ENCODE measurements at regions not wholly inside any gene's neighbourhood (a gene's known extent, or its start where the extent isn't known, plus 50 kb on each side); places are given as distances from the start of the nearest gene placed in this dataset.

DNA sequence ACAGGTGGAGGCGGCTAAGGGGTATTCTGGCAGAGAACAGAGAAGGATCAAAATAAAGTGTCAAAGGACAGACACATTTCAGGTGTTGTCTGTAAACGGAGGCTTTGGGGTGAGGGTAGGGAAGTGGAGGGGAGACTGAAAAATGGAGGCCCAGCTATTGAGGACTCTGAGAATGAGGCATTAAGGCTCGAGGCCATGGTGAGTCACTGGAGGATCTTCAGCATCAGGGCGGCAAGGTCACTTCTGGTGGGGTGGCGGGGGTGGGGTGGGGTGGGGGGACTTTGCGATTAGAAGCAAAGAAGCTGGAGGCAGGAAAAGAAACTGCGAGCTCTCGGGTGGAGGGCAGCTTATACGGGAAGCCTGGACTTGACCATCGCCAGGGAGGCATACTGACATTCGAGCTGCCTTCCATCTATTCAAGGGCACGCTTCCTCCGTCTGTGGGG lies 58.4 kb upstream of the PCGF5 start:
- TF ChIP-seq, protein P1, sequence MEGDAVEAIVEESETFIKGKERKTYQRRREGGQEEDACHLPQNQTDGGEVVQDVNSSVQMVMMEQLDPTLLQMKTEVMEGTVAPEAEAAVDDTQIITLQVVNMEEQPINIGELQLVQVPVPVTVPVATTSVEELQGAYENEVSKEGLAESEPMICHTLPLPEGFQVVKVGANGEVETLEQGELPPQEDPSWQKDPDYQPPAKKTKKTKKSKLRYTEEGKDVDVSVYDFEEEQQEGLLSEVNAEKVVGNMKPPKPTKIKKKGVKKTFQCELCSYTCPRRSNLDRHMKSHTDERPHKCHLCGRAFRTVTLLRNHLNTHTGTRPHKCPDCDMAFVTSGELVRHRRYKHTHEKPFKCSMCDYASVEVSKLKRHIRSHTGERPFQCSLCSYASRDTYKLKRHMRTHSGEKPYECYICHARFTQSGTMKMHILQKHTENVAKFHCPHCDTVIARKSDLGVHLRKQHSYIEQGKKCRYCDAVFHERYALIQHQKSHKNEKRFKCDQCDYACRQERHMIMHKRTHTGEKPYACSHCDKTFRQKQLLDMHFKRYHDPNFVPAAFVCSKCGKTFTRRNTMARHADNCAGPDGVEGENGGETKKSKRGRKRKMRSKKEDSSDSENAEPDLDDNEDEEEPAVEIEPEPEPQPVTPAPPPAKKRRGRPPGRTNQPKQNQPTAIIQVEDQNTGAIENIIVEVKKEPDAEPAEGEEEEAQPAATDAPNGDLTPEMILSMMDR (optimal IDR thresholded peaks at IDR 0.05 in 1 of 3, IDR thresholded peaks at IDR 0.05 in 1 of 3, conservative IDR thresholded peaks at IDR 0.05 in 1 of 3; ENCODE audit: extremely low read depth in 1 of 3, insufficient read depth in 2 of 3, low read length in 3 of 3), result no peak
- TF ChIP-seq EZH2 (IDR thresholded peaks at IDR 0.05; ENCODE audit: low read length), result no peak

All from keratinocyte (primary cell).